ENCODE measurements at regions not wholly inside any gene's neighbourhood (a gene's known extent, or its start where the extent isn't known, plus 50 kb on each side); places are given as distances from the start of the nearest gene placed in this dataset.
"Not testable (repeated sequence)": the region's sequence is repeated elsewhere in the genome, so short reads cannot be mapped to it uniquely, and the experiment has no call there.

- no peak overlapping the region for H3K9ac ChIP-seq (ENCODE audit: insufficient read length)
- no peaks in the 10 kb centered on the region for H3K9me3 ChIP-seq (ENCODE audit: low read depth, low read length)
- TF ChIP-seq EZH2 (IDR thresholded peaks at IDR 0.05) (no peak), POLR2AphosphoS5 (IDR thresholded peaks at IDR 0.05; ENCODE audit: borderline replicate concordance, low read depth, low read length) (no peak), FOXP2 (optimal IDR thresholded peaks at IDR 0.05; ENCODE audit: control extremely low read depth, extremely low read length, insufficient read depth) (no peak)
- H3K27ac ChIP-seq = no peak overlapping the region
- H3K4me3 ChIP-seq = no peak overlapping the region
- H3K36me3 ChIP-seq (ENCODE audit: insufficient read depth, low read length) = no peaks in the 10 kb centered on the region
- DNase-seq (ENCODE audit: low read depth, low spot score) = no peak
Observed at GRCh38 chr5:99239826-99240360, 311.1 kb upstream of the CHD1 start.

GRCh38 chr5:99191206-99191745 lies 262.5 kb upstream of the CHD1 start:
- TF ChIP-seq POLR2AphosphoS5 (IDR thresholded peaks at IDR 0.05; ENCODE audit: borderline replicate concordance, low read depth, low read length) (no peak), FOXP2 (optimal IDR thresholded peaks at IDR 0.05; ENCODE audit: control extremely low read depth, extremely low read length, insufficient read depth) (no peak), EZH2 (IDR thresholded peaks at IDR 0.05) (no peak)
- H3K9me3 ChIP-seq (ENCODE audit: low read depth, low read length) = no peaks in the 10 kb centered on the region
- no peak for DNase-seq (ENCODE audit: low read depth, low spot score)

GRCh38 chr5:99187611-99188010 lies 258.8 kb upstream of the CHD1 start:
- Histone ChIP-seq H3K9me3 (ENCODE audit: low read depth, low read length) (no peaks in the 10 kb centered on the region), H3K27ac (no peak overlapping the region), H3K9ac (ENCODE audit: insufficient read length) (no peak overlapping the region), H3K4me3 (no peak overlapping the region), H3K36me3 (ENCODE audit: insufficient read depth, low read length) (no peaks in the 10 kb centered on the region)
- TF ChIP-seq EZH2 (IDR thresholded peaks at IDR 0.05) = no peak
- TF ChIP-seq POLR2AphosphoS5 (IDR thresholded peaks at IDR 0.05; ENCODE audit: borderline replicate concordance, low read depth, low read length) = no peak
- TF ChIP-seq FOXP2 (optimal IDR thresholded peaks at IDR 0.05; ENCODE audit: control extremely low read depth, extremely low read length, insufficient read depth) = no peak
- DNase-seq (ENCODE audit: low read depth, low spot score) = no peak

More at GRCh38 chr5:99191206-99191745, 262.5 kb upstream of the CHD1 start:
- H3K4me3 ChIP-seq = no peak overlapping the region
- H3K36me3 ChIP-seq (ENCODE audit: insufficient read depth, low read length) = no peaks in the 10 kb centered on the region
- no peak overlapping the region for H3K9ac ChIP-seq (ENCODE audit: insufficient read length)
- H3K27ac ChIP-seq = no peak overlapping the region

- Histone ChIP-seq H3K9ac (ENCODE audit: insufficient read length) (no peak overlapping the region), H3K27ac (no peak overlapping the region), H3K4me3 (no peak overlapping the region), H3K9me3 (ENCODE audit: low read depth, low read length) (no peaks in the 10 kb centered on the region), H3K36me3 (ENCODE audit: insufficient read depth, low read length) (no peaks in the 10 kb centered on the region)
- no peak for DNase-seq (ENCODE audit: low read depth, low spot score)
- TF ChIP-seq FOXP2 (optimal IDR thresholded peaks at IDR 0.05; ENCODE audit: control extremely low read depth, extremely low read length, insufficient read depth) (no peak), POLR2AphosphoS5 (IDR thresholded peaks at IDR 0.05; ENCODE audit: borderline replicate concordance, low read depth, low read length) (no peak), EZH2 (IDR thresholded peaks at IDR 0.05) (no peak)
Observed at GRCh38 chr5:99179206-99179605, 250.4 kb upstream of the CHD1 start.

- no peaks in the 10 kb centered on the region for H3K9me3 ChIP-seq (ENCODE audit: low read depth, low read length)
- DNase-seq (ENCODE audit: low read depth, low spot score) = no peak
Observed at GRCh38 chr5:99177796-99178195, 249.0 kb upstream of the CHD1 start.

GRCh38 chr5:99176186-99176585 lies 247.4 kb upstream of the CHD1 start:
- no peak for TF ChIP-seq EZH2 (IDR thresholded peaks at IDR 0.05)
- no peak for TF ChIP-seq FOXP2 (optimal IDR thresholded peaks at IDR 0.05; ENCODE audit: control extremely low read depth, extremely low read length, insufficient read depth)
- TF ChIP-seq POLR2AphosphoS5 (IDR thresholded peaks at IDR 0.05; ENCODE audit: borderline replicate concordance, low read depth, low read length) = no peak
- DNase-seq (ENCODE audit: low read depth, low spot score) = no peak
- Histone ChIP-seq H3K27ac (no peak overlapping the region), H3K9ac (ENCODE audit: insufficient read length) (no peak overlapping the region), H3K36me3 (ENCODE audit: insufficient read depth, low read length) (no peaks in the 10 kb centered on the region), H3K4me3 (no peak overlapping the region), H3K9me3 (ENCODE audit: low read depth, low read length) (no peaks in the 10 kb centered on the region)

More at GRCh38 chr5:99177796-99178195, 249.0 kb upstream of the CHD1 start:
- Histone ChIP-seq H3K36me3 (ENCODE audit: insufficient read depth, low read length) (no peaks in the 10 kb centered on the region), H3K4me3 (no peak overlapping the region), H3K27ac (no peak overlapping the region), H3K9ac (ENCODE audit: insufficient read length) (no peak overlapping the region)
- no peak for TF ChIP-seq FOXP2 (optimal IDR thresholded peaks at IDR 0.05; ENCODE audit: control extremely low read depth, extremely low read length, insufficient read depth)
- no peak for TF ChIP-seq POLR2AphosphoS5 (IDR thresholded peaks at IDR 0.05; ENCODE audit: borderline replicate concordance, low read depth, low read length)
- no peak for TF ChIP-seq EZH2 (IDR thresholded peaks at IDR 0.05)

GRCh38 chr5:99169309-99169708 lies 240.5 kb upstream of the CHD1 start:
- DNase-seq (ENCODE audit: low read depth, low spot score) = peak; percentile 8
- H3K36me3 ChIP-seq (ENCODE audit: insufficient read depth, low read length) = no peaks in the 10 kb centered on the region
- TF ChIP-seq POLR2AphosphoS5 (IDR thresholded peaks at IDR 0.05; ENCODE audit: borderline replicate concordance, low read depth, low read length) (no peak), EZH2 (IDR thresholded peaks at IDR 0.05) (no peak), FOXP2 (optimal IDR thresholded peaks at IDR 0.05; ENCODE audit: control extremely low read depth, extremely low read length, insufficient read depth) (no peak)
- H3K9ac ChIP-seq (ENCODE audit: insufficient read length) = no peak overlapping the region
- H3K27ac ChIP-seq = no peak overlapping the region
- H3K4me3 ChIP-seq = peak overlapping the region; percentile 61
- no peaks in the 10 kb centered on the region for H3K9me3 ChIP-seq (ENCODE audit: low read depth, low read length)

- not testable (repeated sequence) for H3K27ac ChIP-seq; H3K36me3 ChIP-seq (ENCODE audit: insufficient read depth, low read length); H3K9me3 ChIP-seq (ENCODE audit: low read depth, low read length); H3K4me3 ChIP-seq; DNase-seq (ENCODE audit: low read depth, low spot score); H3K9ac ChIP-seq (ENCODE audit: insufficient read length)
Observed at GRCh38 chr5:99161538-99161937, 232.7 kb upstream of the CHD1 start.

- H3K27ac ChIP-seq = no peak overlapping the region
- H3K36me3 ChIP-seq (ENCODE audit: insufficient read depth, low read length) = no peaks in the 10 kb centered on the region
- TF ChIP-seq FOXP2 (optimal IDR thresholded peaks at IDR 0.05; ENCODE audit: control extremely low read depth, extremely low read length, insufficient read depth) (no peak), EZH2 (IDR thresholded peaks at IDR 0.05) (no peak), POLR2AphosphoS5 (IDR thresholded peaks at IDR 0.05; ENCODE audit: borderline replicate concordance, low read depth, low read length) (no peak)
- H3K9ac ChIP-seq (ENCODE audit: insufficient read length) = no peak overlapping the region
- H3K4me3 ChIP-seq = no peak overlapping the region
- H3K9me3 ChIP-seq (ENCODE audit: low read depth, low read length) = no peaks in the 10 kb centered on the region
- no peak for DNase-seq (ENCODE audit: low read depth, low spot score)
Observed at GRCh38 chr5:99156688-99157087, 227.9 kb upstream of the CHD1 start.

- H3K4me3 ChIP-seq; DNase-seq (ENCODE audit: low read depth, low spot score); H3K36me3 ChIP-seq (ENCODE audit: insufficient read depth, low read length); H3K27ac ChIP-seq; H3K9me3 ChIP-seq (ENCODE audit: low read depth, low read length); H3K9ac ChIP-seq (ENCODE audit: insufficient read length): not testable (repeated sequence)
Observed at GRCh38 chr5:99143283-99143795, 214.5 kb upstream of the CHD1 start.
